ENCODE measurements at regions not wholly inside any gene's neighbourhood (a gene's known extent, or its start where the extent isn't known, plus 50 kb on each side); places are given as distances from the start of the nearest gene placed in this dataset.
A peak's percentile ranks its signal among the peaks of the same experiment; 100 is the strongest.

DNA sequence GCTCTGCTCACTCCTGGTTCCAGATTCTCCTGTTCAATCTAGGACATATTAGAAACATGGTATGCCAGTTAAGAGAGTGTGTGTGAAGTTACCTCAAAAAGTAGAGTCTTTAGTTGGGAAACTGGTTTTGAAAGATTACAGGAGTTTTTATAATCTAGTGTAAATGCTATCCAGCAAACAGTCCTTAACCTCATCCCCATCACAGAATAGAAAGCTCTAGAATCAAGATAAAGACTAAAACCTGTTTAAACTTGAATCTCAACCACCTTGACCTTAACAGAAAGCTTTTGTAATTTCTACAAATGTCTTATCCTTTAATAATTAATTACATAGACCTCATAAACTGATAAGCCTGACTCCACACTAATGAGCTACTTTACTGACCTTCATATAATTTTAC is 1288.7 kb upstream of the SORCS1 start:
- DNase-seq, result no peak

DNA sequence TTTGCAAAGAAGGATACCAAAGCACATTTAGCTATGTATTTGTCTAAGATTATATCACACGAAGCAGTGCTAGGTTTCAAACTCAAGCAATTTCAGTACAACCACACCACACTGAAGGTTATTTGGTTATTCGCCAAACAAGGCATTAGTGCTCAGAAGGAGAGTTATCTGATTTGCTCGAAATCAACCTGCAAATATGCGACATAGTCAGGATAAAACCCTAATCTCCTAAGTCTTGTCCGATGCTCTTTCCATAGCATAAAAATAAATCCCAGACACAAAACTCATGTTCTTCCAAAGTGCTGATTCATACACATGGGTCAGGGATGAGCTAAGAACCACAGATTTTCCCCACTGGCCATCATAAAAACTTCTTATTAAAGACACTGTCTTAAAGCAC is 1288.0 kb upstream of the SORCS1 start:
- no peak for DNase-seq

- DNase-seq, result no peak
These were observed 1285.8 kb upstream of the SORCS1 start for GRCh38 chr10:108450280-108450679.

- DNase-seq, result no peak
These were observed 1281.2 kb upstream of the SORCS1 start for GRCh38 chr10:108445746-108446145.

- no peak for DNase-seq
These were observed 1279.1 kb upstream of the SORCS1 start for GRCh38 chr10:108443636-108444035.

DNA sequence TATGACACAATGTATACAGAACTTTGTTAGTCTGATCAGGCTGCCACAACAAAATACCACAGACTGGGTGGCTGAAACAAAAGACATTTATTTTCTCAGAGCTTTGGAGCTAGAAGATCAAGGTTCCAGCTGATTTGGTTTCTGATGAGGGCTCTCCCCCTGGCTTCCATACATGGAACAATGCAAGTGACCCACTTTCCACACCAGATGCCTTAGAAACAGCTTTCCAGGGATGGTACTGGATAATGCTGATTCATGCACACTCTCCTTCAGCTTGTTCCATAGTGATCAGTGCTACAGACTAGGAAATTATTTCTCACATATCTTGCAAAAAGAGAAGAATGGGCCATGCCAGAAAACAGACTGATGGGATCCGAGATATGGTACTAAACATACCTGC is 1274.9 kb upstream of the SORCS1 start:
- no peak for DNase-seq

GRCh38 chr10:108436096-108436495 is 1271.6 kb upstream of the SORCS1 start:
- no peak for DNase-seq

DNA sequence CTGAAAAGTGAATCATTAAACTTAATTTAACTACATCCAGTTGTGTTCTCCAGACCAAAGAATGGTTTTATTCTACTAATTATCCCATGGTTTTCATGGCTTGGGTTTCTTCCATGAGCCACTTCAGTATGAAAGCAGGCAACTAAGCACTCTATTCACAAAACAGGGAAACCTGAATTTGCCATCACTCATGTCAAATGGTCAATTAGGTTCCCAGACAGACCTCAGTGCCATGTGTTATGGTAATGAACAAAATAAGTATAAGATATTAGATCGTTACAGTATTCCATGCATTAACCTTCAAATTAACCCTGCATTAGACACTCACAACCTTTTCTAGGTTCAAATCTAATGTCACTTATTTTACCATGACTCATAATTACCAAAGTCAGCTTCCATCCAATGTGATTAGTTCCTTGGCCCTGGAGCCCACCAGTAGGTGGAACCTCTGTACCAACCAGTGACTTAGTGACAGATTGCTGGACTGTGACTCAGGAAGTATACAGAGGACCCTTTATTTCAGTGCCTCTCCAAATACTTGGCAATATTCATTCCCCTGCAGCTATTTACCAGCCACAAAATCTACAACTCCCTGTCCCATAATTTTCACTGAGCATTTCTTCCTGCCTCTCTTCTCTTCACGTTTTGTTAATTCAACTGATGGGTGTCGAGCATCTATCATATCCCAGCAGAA is 1270.2 kb upstream of the SORCS1 start:
- DNase-seq, result no peak

DNA sequence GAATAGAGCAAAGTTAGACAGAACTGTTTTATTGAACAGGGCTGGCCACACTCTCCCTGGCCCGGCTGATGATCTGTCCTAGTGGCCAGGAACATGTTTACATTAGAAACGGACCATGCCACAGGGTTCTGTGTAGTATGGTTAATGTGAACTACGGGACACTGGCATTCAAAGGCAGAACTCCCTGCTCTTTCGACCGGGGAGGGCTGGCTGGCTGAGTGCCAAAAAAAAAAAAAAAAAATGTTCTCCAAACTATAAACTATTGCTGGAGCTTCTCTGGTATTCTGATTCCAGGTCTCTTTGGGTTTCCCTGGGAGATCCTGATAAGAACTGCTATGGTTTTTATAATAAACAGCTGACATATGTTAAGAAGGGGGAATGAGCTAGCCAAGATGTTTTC is 1262.6 kb upstream of the SORCS1 start:
- no peak for DNase-seq

DNA sequence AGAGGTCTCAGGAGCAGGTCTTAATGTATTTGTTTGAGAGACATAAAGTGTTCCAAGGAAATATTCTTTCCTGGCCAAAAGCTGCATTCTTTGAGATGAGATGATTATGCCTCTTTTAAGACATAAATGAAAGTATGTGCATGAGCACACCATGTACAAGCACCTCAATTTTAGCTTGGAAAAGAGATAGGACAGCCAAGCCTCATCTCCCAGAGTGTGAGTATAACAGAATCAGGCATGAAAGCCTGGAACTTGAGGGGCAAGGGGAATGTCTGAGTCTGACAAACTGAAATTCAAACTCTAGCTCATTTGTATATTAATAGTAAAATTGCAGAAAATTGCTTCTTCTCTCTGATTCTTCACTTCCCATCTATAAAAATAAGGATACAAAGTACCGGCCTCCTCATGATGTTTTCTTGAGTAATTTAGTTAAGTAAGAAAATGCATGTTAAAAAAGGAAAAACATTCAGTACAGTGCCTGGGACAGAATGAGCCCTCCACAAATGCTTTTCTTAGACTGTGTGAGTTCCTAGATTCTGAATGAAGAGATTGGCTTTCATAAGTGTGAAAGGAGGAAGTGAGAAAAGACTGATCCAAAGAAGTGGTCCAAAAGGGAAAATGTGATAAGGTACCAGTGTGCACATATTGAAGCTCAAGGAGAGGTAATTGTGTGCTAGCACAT is 1260.9 kb upstream of the SORCS1 start:
- no peak for DNase-seq

DNA sequence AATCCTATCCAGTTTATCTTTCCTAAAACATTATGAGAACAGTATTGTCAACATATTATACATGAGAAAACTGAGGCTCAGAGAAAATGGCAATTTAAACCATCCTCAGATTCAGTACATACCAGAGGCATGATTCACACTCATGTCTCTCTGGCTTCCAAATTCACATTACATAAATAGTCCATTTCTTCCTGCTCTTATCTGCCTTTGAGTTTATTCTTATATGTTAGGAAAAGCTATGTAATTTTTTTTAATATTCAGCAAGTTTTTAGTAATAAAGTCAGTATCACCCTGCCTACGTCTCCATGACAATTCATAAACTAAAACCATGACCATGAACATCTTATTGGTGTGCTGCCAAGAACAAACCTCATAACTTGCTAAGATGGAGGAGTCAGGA is 1260.2 kb upstream of the SORCS1 start:
- no peak for DNase-seq

DNA sequence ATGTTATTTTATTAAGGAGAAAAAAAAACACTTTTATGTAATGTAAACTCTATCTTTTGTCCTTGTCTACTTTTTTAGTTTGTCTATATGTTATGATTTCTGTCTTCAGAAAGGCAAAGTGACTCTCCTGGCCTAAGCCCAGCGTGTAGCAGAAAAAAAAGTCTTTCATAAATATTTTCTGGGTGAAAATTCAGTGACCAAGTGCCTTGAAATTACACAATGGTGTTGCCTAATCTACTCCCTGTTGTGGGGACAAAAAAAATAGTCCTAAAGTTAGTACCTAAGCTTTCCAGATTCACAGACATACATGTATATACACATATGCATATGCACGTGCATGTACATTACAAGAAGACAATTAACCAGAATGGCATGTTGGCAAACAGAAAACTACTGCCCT is 1257.8 kb upstream of the SORCS1 start:
- DNase-seq, result no peak

- peak in 1 of 2 experiments; percentile 1 for DNase-seq
These were observed 1256.8 kb upstream of the SORCS1 start for GRCh38 chr10:108421266-108421665.

DNA sequence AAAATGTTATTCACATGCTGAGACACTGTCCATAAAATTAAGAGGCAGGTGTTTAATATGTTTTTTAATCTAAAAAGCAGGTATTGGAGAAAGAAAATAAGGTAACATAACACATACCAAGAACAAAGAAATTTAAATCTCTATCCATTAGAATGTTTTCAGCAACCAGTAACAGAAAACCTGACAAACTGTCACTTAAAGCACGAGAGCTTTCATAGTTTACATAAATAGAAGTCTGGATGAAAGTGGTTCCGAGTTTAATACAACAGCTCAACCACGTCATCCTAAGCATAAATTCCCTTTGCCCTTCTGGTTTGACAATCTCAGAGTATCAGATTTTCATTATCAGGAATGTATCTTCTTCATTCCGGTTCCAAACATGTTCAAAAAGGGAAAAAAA is 1249.4 kb upstream of the SORCS1 start:
- no peak for DNase-seq

GRCh38 chr10:108412323-108412722 is 1247.8 kb upstream of the SORCS1 start:
- DNase-seq, result no peak

DNA sequence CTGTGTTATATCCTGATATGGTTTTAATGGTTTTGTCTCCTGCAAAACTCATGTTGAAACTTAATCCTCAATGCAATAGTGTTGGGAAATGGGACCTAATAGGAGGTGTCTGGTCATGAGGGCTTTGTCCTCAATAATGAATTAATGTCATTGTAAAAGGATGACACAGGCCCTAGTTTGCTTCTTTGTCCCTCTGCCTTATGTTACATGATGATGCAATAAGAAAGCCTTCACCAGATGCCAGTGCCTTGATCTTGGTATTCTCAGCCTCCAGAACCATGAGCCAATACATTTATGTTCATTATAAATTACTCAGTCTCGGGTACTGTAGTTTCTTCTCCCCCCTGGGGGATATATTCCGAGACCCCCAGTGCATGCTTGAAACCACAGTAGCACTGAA is 1247.4 kb upstream of the SORCS1 start:
- no peak for DNase-seq

DNA sequence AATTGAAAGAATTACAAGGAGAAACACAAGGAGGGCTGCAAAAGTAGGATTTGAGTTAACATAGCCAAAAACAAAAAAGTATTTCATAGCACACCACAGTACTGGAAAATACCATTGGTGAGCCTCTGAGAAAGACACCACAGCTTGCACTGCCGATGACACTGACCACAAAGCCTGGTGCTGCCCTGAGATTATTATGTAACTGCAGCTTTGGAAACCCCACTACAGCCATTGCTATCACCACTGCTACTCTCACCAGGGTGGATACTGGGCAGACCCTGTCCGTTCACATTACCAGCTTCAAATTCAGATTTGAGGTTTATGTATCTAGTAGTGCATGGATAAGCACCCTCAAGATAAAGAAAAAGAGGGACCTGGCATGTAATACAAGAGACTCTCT is 1246.7 kb upstream of the SORCS1 start:
- no peak for DNase-seq

GRCh38 chr10:108410236-108410635 is 1245.7 kb upstream of the SORCS1 start:
- DNase-seq, result no peak

DNA sequence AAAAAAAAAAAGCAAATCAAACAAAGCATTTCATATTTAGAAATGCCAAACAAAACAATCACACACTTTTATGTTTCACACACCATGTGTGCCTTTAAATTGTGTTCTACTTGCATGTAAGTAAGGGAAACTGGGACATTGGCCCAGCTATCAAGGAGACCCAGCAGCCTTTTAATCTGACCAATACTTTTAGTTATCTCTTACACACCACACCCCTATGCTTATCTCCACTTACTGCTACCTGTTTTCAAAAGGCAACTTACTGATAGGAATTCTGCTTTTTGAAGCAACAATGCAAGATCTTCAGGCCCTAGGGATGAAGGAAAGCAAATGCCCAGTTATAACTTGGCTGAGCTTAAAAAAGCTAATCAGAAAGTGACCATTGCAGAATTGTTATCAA is 1244.8 kb upstream of the SORCS1 start:
- no peak for DNase-seq

GRCh38 chr10:108404155-108404554 is 1239.6 kb upstream of the SORCS1 start:
- no peak for DNase-seq

GRCh38 chr10:108399465-108399864 is 1235.0 kb upstream of the SORCS1 start:
- no peak for DNase-seq

GRCh38 chr10:108393089-108393488 is 1228.6 kb upstream of the SORCS1 start:
- DNase-seq, result no peak

- no peak for DNase-seq
These were observed 1227.8 kb upstream of the SORCS1 start for GRCh38 chr10:108392286-108392685.

DNA sequence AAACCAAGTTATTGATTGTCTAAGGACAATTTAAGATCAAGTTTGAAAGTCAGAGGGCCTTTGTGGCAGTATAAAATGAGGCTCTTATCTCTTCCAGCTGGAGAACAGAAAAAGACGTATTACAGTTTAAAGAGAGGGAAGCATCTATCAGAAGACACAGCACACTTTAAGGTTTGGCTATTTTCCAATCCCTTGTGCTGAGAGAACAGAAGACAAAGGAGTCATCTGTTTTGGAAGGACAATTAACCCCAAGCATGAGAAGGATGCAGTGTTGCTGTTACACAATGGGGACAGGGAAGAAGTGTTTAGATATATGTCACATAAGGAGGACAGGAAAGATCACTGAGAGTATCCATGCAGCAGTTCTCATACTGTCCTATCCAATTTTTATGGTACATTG is 1224.2 kb upstream of the SORCS1 start:
- no peak for DNase-seq

DNA sequence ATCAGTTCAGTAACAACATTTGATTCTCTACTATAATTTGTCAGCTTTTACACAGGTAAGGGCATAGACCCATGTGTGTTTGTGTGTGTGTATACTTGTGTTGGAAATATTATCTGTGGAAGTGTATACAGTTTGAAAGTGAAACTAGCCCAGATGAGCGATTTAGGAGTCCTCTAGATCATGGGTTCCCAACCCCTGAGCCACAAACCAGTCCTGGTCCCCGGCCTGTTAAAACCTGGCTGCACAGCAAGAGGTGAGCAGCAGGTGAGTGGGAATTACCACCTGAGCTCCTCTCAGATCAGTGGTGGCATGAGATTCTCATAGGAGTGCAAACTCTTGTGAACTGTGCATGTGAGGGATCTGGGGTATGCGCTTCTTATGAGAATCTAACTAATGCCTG is 1221.5 kb upstream of the SORCS1 start:
- no peak for DNase-seq
